ENCODE measurements at regions not wholly inside any gene's neighbourhood (a gene's known extent, or its start where the extent isn't known, plus 50 kb on each side); places are given as distances from the start of the nearest gene placed in this dataset.

GRCh38 chr7:12475362-12476063, 71.8 kb upstream of the VWDE start:
- Histone ChIP-seq H3K79me2 (ENCODE audit: insufficient read depth) (no peaks in the 10 kb centered on the region), H3K27ac (ENCODE audit: low read depth in 2 of 2, low read length in 1 of 2) (no peak overlapping the region), H4K20me1 (ENCODE audit: insufficient read depth) (no peaks in the 10 kb centered on the region), H3K9ac (no peak overlapping the region), H3K36me3 (replicated peaks in 1 of 2; ENCODE audit: control insufficient read depth in 1 of 2, insufficient read depth in 2 of 2, low read length in 1 of 2) (no peaks in the 10 kb centered on the region), H2AFZ (ENCODE audit: low read depth) (no peak overlapping the region), H3K9me2 (no peaks in the 10 kb centered on the region), H3K4me3 (ENCODE audit: low read depth in 2 of 2, low read length in 1 of 2) (no peak overlapping the region), H3K27me3 (ENCODE audit: insufficient read depth) (no peaks in the 10 kb centered on the region; the same call in 1 of the 2 replicates), H3F3A (replicated peaks; ENCODE audit: insufficient read depth) (no peaks in the 10 kb centered on the region), H3K4me2 (no peak overlapping the region), H3K4me1 (ENCODE audit: control insufficient read depth in 1 of 2, insufficient read depth in 2 of 2, low read depth in 1 of 2, low read length in 1 of 2) (no peaks in the 10 kb centered on the region), H3K9me3 (no peaks in the 10 kb centered on the region)
- TF ChIP-seq RXRA (IDR thresholded peaks at IDR 0.05; ENCODE audit: borderline replicate concordance, low read depth) (no peak), FOXJ3 (CRISPR knock-in tag; IDR thresholded peaks at IDR 0.05) (no peak), GABPA (IDR thresholded peaks at IDR 0.05; ENCODE audit: low read depth) (no peak), NRF1 (IDR thresholded peaks at IDR 0.05; ENCODE audit: low read depth, low read length) (no peak), ZBTB33 (IDR thresholded peaks at IDR 0.05; ENCODE audit: borderline replicate concordance, low read depth) (no peak)
- CTCF ChIA-PET: interaction anchor here (1.5 to 12.1 kb wide), 7 partner anchors 13 to 42 kb away, joined by 4 to 160 read pairs (median 7); no protein-coding TSS in a partner anchor
- DNase-seq: no peak
- WGBS (ENCODE audit: low lambda C conversion rate): 61% methylated on average over 6 of the region's 6 CpGs
- POLR2A ChIA-PET: no interaction called here

GRCh38 chr7:12477620-12478019, 74.0 kb upstream of the VWDE start:
- Histone ChIP-seq H3K36me3 (replicated peaks in 1 of 2; ENCODE audit: control insufficient read depth in 1 of 2, insufficient read depth in 2 of 2, low read length in 1 of 2) (no peaks in the 10 kb centered on the region), H3K79me2 (ENCODE audit: insufficient read depth) (no peaks in the 10 kb centered on the region), H3K27ac (ENCODE audit: low read depth in 2 of 2, low read length in 1 of 2) (no peak overlapping the region), H3K9me3 (no peaks in the 10 kb centered on the region), H3K4me2 (no peak overlapping the region), H3F3A (replicated peaks; ENCODE audit: insufficient read depth) (no peaks in the 10 kb centered on the region), H3K4me1 (ENCODE audit: control insufficient read depth in 1 of 2, insufficient read depth in 2 of 2, low read depth in 1 of 2, low read length in 1 of 2) (no peaks in the 10 kb centered on the region), H2AFZ (ENCODE audit: low read depth) (no peak overlapping the region), H3K4me3 (ENCODE audit: low read depth in 2 of 2, low read length in 1 of 2) (no peak overlapping the region), H3K27me3 (ENCODE audit: insufficient read depth) (no peaks in the 10 kb centered on the region; the same call in 1 of the 2 replicates), H3K9me2 (no peaks in the 10 kb centered on the region), H3K9ac (no peak overlapping the region), H4K20me1 (ENCODE audit: insufficient read depth) (no peaks in the 10 kb centered on the region)
- TF ChIP-seq RCOR1 (IDR thresholded peaks at IDR 0.05; ENCODE audit: low read length): no peak
- no peak for TF ChIP-seq FOXM1 (IDR thresholded peaks at IDR 0.05; ENCODE audit: low read depth)
- TF ChIP-seq TCF12 (IDR thresholded peaks at IDR 0.05): no peak
- TF ChIP-seq CHD2 (IDR thresholded peaks at IDR 0.05; ENCODE audit: low read length, partially characterized antibody): no peak
- no peak for TF ChIP-seq ZBTB33 (IDR thresholded peaks at IDR 0.05; ENCODE audit: borderline replicate concordance, low read depth)
- no peak for TF ChIP-seq TAF1 (IDR thresholded peaks at IDR 0.05; ENCODE audit: borderline replicate concordance, low read depth, low read length)
- no peak for TF ChIP-seq SIN3A (IDR thresholded peaks at IDR 0.05; ENCODE audit: borderline replicate concordance, low read depth, low read length)
- TF ChIP-seq NRF1 (IDR thresholded peaks at IDR 0.05; ENCODE audit: low read depth, low read length): no peak
- no peak for TF ChIP-seq FOSL2 (IDR thresholded peaks at IDR 0.05; ENCODE audit: borderline replicate concordance, low read depth)
- no peak for TF ChIP-seq JUND (IDR thresholded peaks at IDR 0.05)
- TF ChIP-seq RAD21 (IDR thresholded peaks at IDR 0.05; ENCODE audit: low read length): no peak
- no peak for TF ChIP-seq YY1 (IDR thresholded peaks at IDR 0.05; ENCODE audit: low read depth)
- TF ChIP-seq GABPA (IDR thresholded peaks at IDR 0.05; ENCODE audit: low read depth): no peak
- TF ChIP-seq GATA2 (CRISPR knock-in tag; IDR thresholded peaks at IDR 0.05): no peak
- no peak for TF ChIP-seq PBX3 (IDR thresholded peaks at IDR 0.05)
- TF ChIP-seq MAX (IDR thresholded peaks at IDR 0.05; ENCODE audit: low read depth): no peak
- TF ChIP-seq USF2 (IDR thresholded peaks at IDR 0.05; ENCODE audit: borderline replicate concordance, low read depth, low read length): no peak
- TF ChIP-seq NFIC (IDR thresholded peaks at IDR 0.05; ENCODE audit: borderline replicate concordance): no peak
- ChIA-PET POLR2A (no interaction called here), CTCF (interaction anchor here (1.7 to 12.1 kb wide), 4 partner anchors 11 to 44 kb away, joined by 4 to 160 read pairs (median 15); no protein-coding TSS in a partner anchor)
- 44% methylated on average over 3 of the region's 3 CpGs for WGBS (ENCODE audit: low lambda C conversion rate)
- DNase-seq: no peak

Data from SK-N-SH (cell line).